ENCODE measurements at regions not wholly inside any gene's neighbourhood (a gene's known extent, or its start where the extent isn't known, plus 50 kb on each side); places are given as distances from the start of the nearest gene placed in this dataset.
"Not testable (repeated sequence)": the region's sequence is repeated elsewhere in the genome, so short reads cannot be mapped to it uniquely, and the experiment has no call there.

- no peak for DNase-seq
Observed at GRCh38 chr4:134695433-134695832, 493.8 kb upstream of the PABPC4L start.

GRCh38 chr4:134691915-134692314, 490.3 kb upstream of the PABPC4L start:
- DNase-seq = no peak

GRCh38 chr4:134687646-134688628, 486.3 kb upstream of the PABPC4L start:
- no peak for DNase-seq

GRCh38 chr4:134677209-134677814, 475.7 kb upstream of the PABPC4L start:
- no peak for DNase-seq

- DNase-seq = no peak
Observed at GRCh38 chr4:134668237-134668636, 466.6 kb upstream of the PABPC4L start.

GRCh38 chr4:134666640-134667039, 465.1 kb upstream of the PABPC4L start:
- no peak for DNase-seq

- no peak for DNase-seq
Observed at GRCh38 chr4:134665429-134665828, 463.8 kb upstream of the PABPC4L start.

GRCh38 chr4:134663742-134664141, 462.2 kb upstream of the PABPC4L start:
- no peak for DNase-seq

- no peak for DNase-seq
Observed at GRCh38 chr4:134650461-134650860, 448.9 kb upstream of the PABPC4L start.

GRCh38 chr4:134645778-134646177, 444.2 kb upstream of the PABPC4L start:
- no peak for DNase-seq

- DNase-seq = no peak
Observed at GRCh38 chr4:134636338-134637051, 434.9 kb upstream of the PABPC4L start.

- no peak for DNase-seq
Observed at GRCh38 chr4:134634301-134634700, 432.7 kb upstream of the PABPC4L start.

- no peak for DNase-seq
Observed at GRCh38 chr4:134632056-134632455, 430.5 kb upstream of the PABPC4L start.

GRCh38 chr4:134628066-134628465, 426.5 kb upstream of the PABPC4L start:
- DNase-seq = no peak

GRCh38 chr4:134627366-134627765, 425.8 kb upstream of the PABPC4L start:
- no peak for DNase-seq

- DNase-seq = no peak
Observed at GRCh38 chr4:134624365-134624764, 422.8 kb upstream of the PABPC4L start.

GRCh38 chr4:134622626-134623575, 421.3 kb upstream of the PABPC4L start:
- DNase-seq = not testable (repeated sequence)

GRCh38 chr4:134622199-134622598, 420.6 kb upstream of the PABPC4L start:
- no peak for DNase-seq

- not testable (repeated sequence) for DNase-seq
Observed at GRCh38 chr4:134621715-134622114, 420.1 kb upstream of the PABPC4L start.

- no peak for DNase-seq
Observed at GRCh38 chr4:134610956-134611355, 409.4 kb upstream of the PABPC4L start.

- no peak for DNase-seq
Observed at GRCh38 chr4:134610172-134610571, 408.6 kb upstream of the PABPC4L start.

GRCh38 chr4:134601706-134602105, 400.1 kb upstream of the PABPC4L start:
- DNase-seq = no peak
